Transverse colon (tissue), 4 donors: ENCODE measurements at regions not wholly inside any gene's neighbourhood (a gene's known extent, or its start where the extent isn't known, plus 50 kb on each side); places are given as distances from the start of the nearest gene placed in this dataset.

Experiments
- DNase-seq: peaks from one replicate; pipeline ENCODE4 v3.0.0-alpha.2; 2019
- H3K27ac ChIP-seq, 4 donors: fragments of 200-600 bp; sonication (generic); 2 replicates each; pipeline ENCODE4 v1.5.1; 2016 to 2018; ENCODE audit warnings: inconsistent platforms in 4 of 4
- H3K27me3 ChIP-seq: fragments of 200-600 bp; sonication (generic); 2 replicates; pipeline ENCODE4 v1.5.1; 2017; ENCODE audit warnings: inconsistent platforms
- H3K36me3 ChIP-seq, 4 donors: fragments of 200-600 bp; sonication (generic); 2 replicates each; pipeline ENCODE4 v1.5.1; 2017 to 2019; ENCODE audit warnings: inconsistent platforms in 4 of 4
- H3K4me1 ChIP-seq, 4 donors: fragments of 200-600 bp; sonication (generic); 2 replicates each; pipeline ENCODE4 v1.5.1; 2017 to 2020; ENCODE audit warnings: inconsistent platforms in 4 of 4
- H3K4me3 ChIP-seq, 4 donors: fragments of 200-600 bp; sonication (generic); 1 replicate in 1 of 4; 2 replicates in 3 of 4; pipeline versions ENCODE4 v1.5.1 to v1.6.1; 2017 to 2019; ENCODE audit warnings: inconsistent platforms in 4 of 4
- H3K9me3 ChIP-seq, 2 donors: fragments of 200-600 bp; sonication (generic); 2 replicates each; pipeline ENCODE4 v1.5.1; 2017 to 2019; ENCODE audit warnings: inconsistent platforms in 2 of 2
- EP300 ChIP-seq: sonication (generic); formaldehyde crosslinking; IDR thresholded peaks from one replicate; pipeline ENCODE4 v1.6.1; 2017; ENCODE audit warnings: antibody characterized with exemption, low read depth
- POLR2A ChIP-seq: fragments of 450-650 bp; IDR thresholded peaks from one replicate; pipeline ENCODE4 v1.6.1; 2016; ENCODE audit warnings: antibody characterized with exemption, mild to moderate bottlenecking, moderate library complexity
- POLR2AphosphoS5 ChIP-seq, 3 donors: sonication (generic); formaldehyde crosslinking; IDR thresholded peaks; one replicate each; pipeline ENCODE4 v1.6.1; 2016; ENCODE audit warnings: antibody characterized with exemption in 3 of 3
- WGBS, 2 donors: methylation state at CpG; one replicate each; pipeline ENCODE4 v1.1.5; 2018; ENCODE audit warnings: low coverage in 1 of 2; 5-methylcytosine and 5-hydroxymethylcytosine counted together
- in situ Hi-C, 4 donors: fragments of 200-750 bp; cut with MboI; loops; one replicate each; pipeline versions ENCODE4 v1.15.0 to v1.15.1; 2017; ENCODE audit warnings: low sequenced_read_pairs in 3 of 4, low pct_ligation_motif_present in 1 of 4, low pct_unique_long_range_greater_than_20kb in 1 of 4
- intact Hi-C: fragments of 100-400 bp; cut with DNase I; formaldehyde crosslinking; loops from one replicate; pipeline ENCODE4 v1.15.1; 2023; ENCODE audit warnings: low total_unique reads
- TF ChIP-seq, protein P1 (sequence below), 5 experiments: fragments of 200-600 bp in 3 of 5; fragments of 450-650 bp in 2 of 5; sonication (generic) in 3 of 5; IDR thresholded peaks; 1 replicate in 2 of 5; 2 replicates in 3 of 5; pipeline ENCODE4 v1.5.1; 2016 to 2017; ENCODE audit warnings: antibody characterized with exemption in 5 of 5, inconsistent platforms in 3 of 5, mild to moderate bottlenecking in 2 of 5, moderate library complexity in 1 of 5

DNA sequence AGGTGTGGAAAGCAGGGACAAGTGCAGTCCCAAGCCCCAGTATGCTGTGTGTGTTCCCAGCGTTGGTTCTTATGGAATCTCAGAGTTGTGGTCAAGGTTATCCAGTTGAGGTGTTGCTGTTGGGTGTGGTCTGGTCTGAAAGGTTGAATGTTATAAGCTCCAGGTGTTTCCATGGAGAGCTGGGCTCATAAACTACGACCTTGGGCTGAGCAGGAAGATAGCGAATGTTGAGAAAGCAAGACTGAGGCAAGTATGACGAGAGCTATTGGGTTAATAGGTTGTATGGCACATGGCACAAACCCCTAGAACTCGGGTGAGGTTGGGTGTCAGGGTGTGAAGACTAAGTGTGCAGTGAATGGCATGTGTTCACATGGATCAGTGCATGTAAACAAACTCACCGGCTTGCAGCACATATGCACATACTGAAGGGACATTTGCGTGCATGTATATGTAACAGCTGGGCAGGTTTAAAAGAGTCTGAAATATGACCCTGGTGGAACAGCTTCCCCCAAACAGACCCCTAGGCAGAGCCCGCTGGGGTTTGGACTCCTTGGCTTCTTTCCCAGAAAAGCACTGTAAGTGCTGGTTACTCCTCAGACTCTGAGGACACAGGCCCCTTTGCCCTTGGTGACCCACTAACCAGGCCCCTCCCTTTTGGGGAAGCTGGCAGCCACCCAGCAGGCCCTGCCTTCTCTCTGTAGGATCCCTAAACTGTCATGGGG is 117.5 kb downstream of the NAV1 start:
- TF ChIP-seq, protein P1, sequence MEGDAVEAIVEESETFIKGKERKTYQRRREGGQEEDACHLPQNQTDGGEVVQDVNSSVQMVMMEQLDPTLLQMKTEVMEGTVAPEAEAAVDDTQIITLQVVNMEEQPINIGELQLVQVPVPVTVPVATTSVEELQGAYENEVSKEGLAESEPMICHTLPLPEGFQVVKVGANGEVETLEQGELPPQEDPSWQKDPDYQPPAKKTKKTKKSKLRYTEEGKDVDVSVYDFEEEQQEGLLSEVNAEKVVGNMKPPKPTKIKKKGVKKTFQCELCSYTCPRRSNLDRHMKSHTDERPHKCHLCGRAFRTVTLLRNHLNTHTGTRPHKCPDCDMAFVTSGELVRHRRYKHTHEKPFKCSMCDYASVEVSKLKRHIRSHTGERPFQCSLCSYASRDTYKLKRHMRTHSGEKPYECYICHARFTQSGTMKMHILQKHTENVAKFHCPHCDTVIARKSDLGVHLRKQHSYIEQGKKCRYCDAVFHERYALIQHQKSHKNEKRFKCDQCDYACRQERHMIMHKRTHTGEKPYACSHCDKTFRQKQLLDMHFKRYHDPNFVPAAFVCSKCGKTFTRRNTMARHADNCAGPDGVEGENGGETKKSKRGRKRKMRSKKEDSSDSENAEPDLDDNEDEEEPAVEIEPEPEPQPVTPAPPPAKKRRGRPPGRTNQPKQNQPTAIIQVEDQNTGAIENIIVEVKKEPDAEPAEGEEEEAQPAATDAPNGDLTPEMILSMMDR (IDR thresholded peaks at IDR 0.05) = no peak
- TF ChIP-seq POLR2A = peak; percentile 34
- in situ Hi-C loops (no loop called here), intact Hi-C loops (no loop called here)
- Histone ChIP-seq H3K4me1 (peaks cover 16 to 31% (median 19%) of the 10 kb centered on the region in 4 donors), H3K27me3 (no peaks in the 10 kb centered on the region), H3K9me3 (no peaks in the 10 kb centered on the region), H3K4me3 (no peak overlapping the region), H3K36me3 (no peaks in the 10 kb centered on the region), H3K27ac (peak overlapping the region; percentile 48 to 73 (median 60))
- peak; percentile 50 for DNase-seq
- WGBS, 2 donors = 35 to 53% methylated on average over 3 to 8 of the region's 8 CpGs

DNA sequence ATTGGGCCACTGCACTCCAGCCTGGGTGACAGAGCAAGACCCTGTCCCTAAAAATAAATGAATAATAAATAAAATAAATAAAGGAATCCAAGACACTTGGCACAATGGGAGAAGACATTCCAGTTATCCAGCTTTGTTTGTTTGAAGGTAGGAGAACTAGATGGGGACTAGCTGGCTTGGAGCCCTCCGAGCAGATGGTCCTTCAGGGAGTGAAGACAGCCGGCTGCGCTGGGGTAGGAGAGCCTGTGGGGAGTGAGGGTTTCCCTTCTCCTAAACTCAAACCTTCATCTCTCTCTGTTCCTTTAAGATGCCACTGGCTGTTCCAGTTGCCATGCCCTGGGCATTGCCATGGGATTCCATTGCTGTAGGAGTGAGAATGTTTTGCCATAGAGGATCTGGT is 120.6 kb downstream of the NAV1 start:
- Histone ChIP-seq H3K36me3 (no peaks in the 10 kb centered on the region), H3K4me1 (peaks cover 16 to 28% (median 18%) of the 10 kb centered on the region in 4 donors), H3K4me3 (no peak overlapping the region), H3K27me3 (no peaks in the 10 kb centered on the region), H3K9me3 (no peaks in the 10 kb centered on the region), H3K27ac (no peak overlapping the region)
- in situ Hi-C loops (no loop called here), intact Hi-C loops (no loop called here)
- TF ChIP-seq, protein P1 (IDR thresholded peaks at IDR 0.05) = no peak
- DNase-seq = no peak
- WGBS, 2 donors = 77% methylated on average over 3 of the region's 3 CpGs; no CpG with 5 or more reads in 1 of the 2 donors

DNA sequence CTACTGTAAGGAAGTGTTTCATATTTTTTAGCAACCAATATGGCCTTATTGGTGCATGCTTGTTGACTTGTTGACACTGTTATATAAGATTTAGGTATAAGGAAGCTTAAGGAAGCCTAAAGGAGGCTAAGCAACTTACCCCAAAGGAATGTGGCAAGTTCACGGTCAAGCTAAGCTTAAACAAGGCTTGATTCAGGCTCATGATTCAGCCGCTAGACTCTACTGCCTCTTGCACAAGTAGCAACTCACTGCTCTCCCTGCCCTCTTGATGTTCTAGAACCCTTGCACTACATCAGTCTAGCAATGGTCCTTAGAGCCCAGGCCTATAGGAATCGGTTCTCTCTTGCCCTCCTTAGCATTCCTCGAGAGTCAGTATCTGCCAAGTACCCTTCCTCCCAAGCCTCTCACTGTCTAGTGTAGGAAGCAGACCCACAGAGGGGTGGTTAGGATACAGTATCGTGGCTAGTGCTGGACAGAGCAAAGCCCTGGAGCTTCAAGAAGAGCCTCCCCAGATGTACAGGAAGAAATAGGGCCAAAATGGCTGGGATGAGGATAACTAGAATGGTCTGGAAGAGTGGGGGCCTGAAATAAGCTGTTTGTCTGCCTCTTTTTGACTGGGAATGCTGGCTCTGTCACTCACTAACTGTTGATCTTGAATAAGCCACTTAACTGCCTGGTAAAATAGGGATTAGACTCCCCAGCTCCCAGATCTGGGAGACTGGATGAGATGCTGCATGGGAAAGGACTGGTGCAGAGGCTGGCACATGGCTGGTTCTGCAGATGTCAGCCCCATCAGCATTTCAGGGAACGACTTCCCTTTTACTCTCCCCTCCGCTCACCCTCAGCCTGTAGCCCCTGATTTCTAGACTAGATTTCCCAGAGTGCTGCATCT is 122.2 kb downstream of the NAV1 start:
- Histone ChIP-seq H3K9me3 (no peaks in the 10 kb centered on the region), H3K27me3 (no peaks in the 10 kb centered on the region), H3K4me1 (peaks cover 7 to 13% (median 10%) of the 10 kb centered on the region in 4 donors), H3K36me3 (no peaks in the 10 kb centered on the region), H3K4me3 (no peak overlapping the region), H3K27ac (no peak overlapping the region)
- WGBS, 2 donors = 20 to 86% methylated on average over 1 to 7 of the region's 7 CpGs
- DNase-seq = no peak
- intact Hi-C loops = no loop called here
- TF ChIP-seq POLR2AphosphoS5 (IDR thresholded peaks at IDR 0.05) (no peak), EP300 (no peak), POLR2A (no peak)
- TF ChIP-seq, protein P1 (IDR thresholded peaks at IDR 0.05) = no peak
- in situ Hi-C loops = no loop called here

DNA sequence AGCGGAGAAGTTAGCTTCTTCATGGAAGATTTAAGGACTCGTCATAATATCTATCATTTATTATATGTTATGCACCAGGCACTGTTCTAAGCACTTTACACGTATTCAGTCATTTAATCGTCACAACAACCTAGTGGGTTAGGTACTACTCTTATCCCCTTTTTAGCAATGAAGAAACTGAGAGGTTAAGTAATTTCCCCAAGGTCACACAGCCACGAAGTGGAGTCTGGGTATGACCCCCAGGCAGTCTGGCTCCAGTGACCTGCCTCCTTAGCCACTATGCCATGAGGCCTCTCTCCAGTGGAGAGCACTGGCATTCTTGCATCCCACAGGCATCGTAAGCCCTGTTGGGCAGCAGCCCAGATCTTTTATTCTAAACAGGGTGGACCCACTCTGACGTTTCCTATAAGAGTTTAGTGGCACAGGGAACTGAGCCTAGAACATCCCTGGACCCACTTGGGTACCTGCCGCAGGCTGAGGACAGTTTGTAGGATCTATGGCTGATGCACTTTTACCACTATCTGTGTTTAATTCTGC is 123.0 kb downstream of the NAV1 start:
- H3K4me3 ChIP-seq = no peak overlapping the region
- in situ Hi-C loops (no loop called here), intact Hi-C loops (no loop called here)
- no peaks in the 10 kb centered on the region for H3K36me3 ChIP-seq
- DNase-seq = no peak
- no peaks in the 10 kb centered on the region for H3K9me3 ChIP-seq
- WGBS, 2 donors = 64 to 83% methylated on average over 3 to 8 of the region's 8 CpGs
- no peaks in the 10 kb centered on the region for H3K27me3 ChIP-seq
- TF ChIP-seq POLR2AphosphoS5 (IDR thresholded peaks at IDR 0.05) (no peak), EP300 (no peak), POLR2A (no peak)
- TF ChIP-seq, protein P1 (IDR thresholded peaks at IDR 0.05) = no peak
- no peak overlapping the region for H3K27ac ChIP-seq
- peaks cover under 1 to 6% (median 3%) of the 10 kb centered on the region in 4 donors for H3K4me1 ChIP-seq
